Liver (tissue), 8 donors: ENCODE measurements at regions not wholly inside any gene's neighbourhood (a gene's known extent, or its start where the extent isn't known, plus 50 kb on each side); places are given as distances from the start of the nearest gene placed in this dataset.

Source experiments
- DNase-seq: peaks from one replicate; pipeline ENCODE4 v3.0.0-alpha.2; 2017; ENCODE audit warnings: low spot score
- H3K27ac ChIP-seq, 2 donors: one replicate each; pipeline ENCODE4 v1.7.0; 2013; ENCODE audit warnings: inconsistent platforms in 2 of 2, low read length in 2 of 2, control low read depth in 1 of 2, low read depth in 1 of 2, mild to moderate bottlenecking in 1 of 2
- H3K27me3 ChIP-seq, 4 donors: one replicate each; pipeline versions ENCODE4 v1.6.1 to v1.7.0; 2013; ENCODE audit warnings: low read length in 3 of 4, inconsistent platforms in 1 of 4, mild to moderate bottlenecking in 1 of 4, moderate library complexity in 1 of 4; ENCODE audit not compliant: control insufficient read depth in 4 of 4, insufficient read depth in 4 of 4
- H3K36me3 ChIP-seq, 4 donors: one replicate each; pipeline versions ENCODE4 v1.6.1 to v1.7.0; 2013; ENCODE audit warnings: low read length in 3 of 4, mild to moderate bottlenecking in 3 of 4, low read depth in 1 of 4, moderate library complexity in 1 of 4; ENCODE audit not compliant: control insufficient read depth in 4 of 4, insufficient read depth in 3 of 4
- H3K4me1 ChIP-seq, 4 donors: one replicate each; pipeline versions ENCODE4 v1.6.1 to v1.7.0; 2013; ENCODE audit warnings: low read length in 3 of 4, mild to moderate bottlenecking in 3 of 4, moderate library complexity in 1 of 4; ENCODE audit not compliant: control insufficient read depth in 4 of 4, insufficient read depth in 4 of 4
- H3K4me3 ChIP-seq, 3 donors: one replicate each; pipeline versions ENCODE4 v1.6.1 to v1.7.0; 2013; ENCODE audit warnings: low read length in 3 of 3, control low read depth in 1 of 3, low read depth in 1 of 3, mild to moderate bottlenecking in 1 of 3
- H3K9ac ChIP-seq, 2 donors: one replicate each; pipeline ENCODE4 v1.7.0; 2013; ENCODE audit warnings: low read length in 2 of 2, mild to moderate bottlenecking in 2 of 2, moderate library complexity in 2 of 2, control low read depth in 1 of 2, low read depth in 1 of 2
- H3K9me3 ChIP-seq, 4 donors: one replicate each; pipeline versions ENCODE4 v1.6.1 to v1.7.0; 2013; ENCODE audit warnings: low read length in 3 of 4; ENCODE audit not compliant: control insufficient read depth in 4 of 4
- EGR1 ChIP-seq, 2 donors: IDR thresholded peaks; 2 replicates each; pipeline ENCODE4 v1.6.1; 2016 to 2018; ENCODE audit warnings: antibody characterized with exemption in 2 of 2, low read depth in 2 of 2
- FOXA1 ChIP-seq: IDR thresholded peaks from 2 replicates; pipeline ENCODE4 v1.6.1; 2016; ENCODE audit warnings: antibody characterized with exemption
- GABPA ChIP-seq, 2 donors: IDR thresholded peaks in 1 of 2; conservative IDR thresholded peaks in 1 of 2; 2 replicates each; pipeline ENCODE4 v1.6.1; 2016; ENCODE audit warnings: antibody characterized with exemption in 2 of 2, mild to moderate bottlenecking in 1 of 2, moderate library complexity in 1 of 2
- HNF4A ChIP-seq, 2 donors: conservative IDR thresholded peaks; 2 replicates each; pipeline ENCODE4 v1.6.1; 2016; ENCODE audit warnings: antibody characterized with exemption in 2 of 2, mild to moderate bottlenecking in 2 of 2
- JUND ChIP-seq, 2 donors: IDR thresholded peaks; 2 replicates each; pipeline ENCODE4 v1.6.1; 2016; ENCODE audit warnings: antibody characterized with exemption in 2 of 2
- NR2F2 ChIP-seq: IDR thresholded peaks from 2 replicates; pipeline ENCODE4 v1.6.1; 2016; ENCODE audit warnings: antibody characterized with exemption
- RAD21 ChIP-seq, 2 donors: IDR thresholded peaks; 2 replicates each; pipeline ENCODE4 v1.6.1; 2016; ENCODE audit warnings: antibody characterized with exemption in 2 of 2, mild to moderate bottlenecking in 2 of 2
- RXRA ChIP-seq, 2 donors: IDR thresholded peaks; 2 replicates each; pipeline ENCODE4 v1.6.1; 2017 to 2018; ENCODE audit warnings: antibody characterized with exemption in 2 of 2, mild to moderate bottlenecking in 1 of 2
- SP1 ChIP-seq: IDR thresholded peaks from 2 replicates; pipeline ENCODE4 v1.6.1; 2018; ENCODE audit warnings: antibody characterized with exemption, mild to moderate bottlenecking
- TAF1 ChIP-seq: conservative IDR thresholded peaks from 2 replicates; pipeline ENCODE4 v1.6.1; 2016; ENCODE audit warnings: antibody characterized with exemption, mild to moderate bottlenecking
- YY1 ChIP-seq: IDR thresholded peaks from 2 replicates; pipeline ENCODE4 v1.6.1; 2016; ENCODE audit warnings: antibody characterized with exemption, mild to moderate bottlenecking
- WGBS: extraction: QIAGEN DNeasy Blood & Tissue Kit; methylation state at CpG from one replicate; pipeline ENCODE4 v1.1.7; 2013; 5-methylcytosine and 5-hydroxymethylcytosine counted together
- TF ChIP-seq, protein P1 (sequence below): fragments of 150-350 bp; IDR thresholded peaks from 2 replicates; pipeline ENCODE4 v1.5.1; 2017; ENCODE audit warnings: improper control_type of control experiment, low read depth, low read length; ENCODE audit not compliant: missing input control
- TF ChIP-seq, protein P2 (sequence below): IDR thresholded peaks from 2 replicates; pipeline ENCODE4 v1.6.1; 2016; ENCODE audit warnings: antibody characterized with exemption
- TF ChIP-seq, protein P3 (sequence below): IDR thresholded peaks from 2 replicates; pipeline ENCODE4 v1.6.1; 2016; ENCODE audit warnings: antibody characterized with exemption
- TF ChIP-seq, protein P4 (sequence below): IDR thresholded peaks from 2 replicates; pipeline ENCODE4 v1.6.1; 2016; ENCODE audit warnings: antibody characterized with exemption, mild to moderate bottlenecking
- TF ChIP-seq, protein P5 (sequence below): IDR thresholded peaks from 2 replicates; pipeline ENCODE4 v1.6.1; 2016; ENCODE audit warnings: antibody characterized with exemption
- donor health status: healthy.
- donor health status: healthy.
- donor health status: healthy.
- donor health status: healthy.
- donor health status: healthy.

DNA sequence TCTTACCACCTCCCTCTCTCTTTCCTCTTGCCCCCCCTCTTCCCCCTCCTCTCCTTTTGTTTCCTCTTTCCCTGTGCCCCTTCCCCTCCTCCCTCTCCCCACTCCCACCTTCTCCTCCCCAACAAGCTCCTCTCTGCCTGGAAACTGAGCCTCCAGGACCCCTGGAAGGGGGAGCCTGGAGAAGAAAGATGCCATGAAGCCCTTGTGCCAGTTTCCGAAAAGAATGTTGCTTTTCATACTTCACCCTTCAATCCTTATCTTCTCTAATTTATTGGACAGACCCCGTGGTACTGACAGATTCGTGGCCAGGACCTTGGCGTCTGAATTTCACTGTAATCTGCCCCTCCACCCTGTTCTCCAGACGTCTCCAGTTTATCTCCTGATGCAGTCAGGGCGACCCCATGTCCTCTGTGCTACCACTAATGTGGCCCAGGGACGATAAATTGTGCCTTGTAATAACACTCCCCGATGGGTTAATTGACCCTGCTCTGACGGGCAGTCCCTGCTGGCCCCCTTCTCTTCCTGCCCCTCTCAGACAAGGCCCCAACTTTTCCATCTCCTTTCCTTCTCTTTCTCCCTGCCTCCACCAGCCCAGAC lies 138.4 kb upstream of the GSE1 start:
- no peaks in the 10 kb centered on the region for H3K36me3 ChIP-seq
- WGBS: 76% methylated on average over 9 of the region's 9 CpGs
- no peak overlapping the region for H3K9ac ChIP-seq
- no peaks in the 10 kb centered on the region for H3K4me1 ChIP-seq
- no peak for DNase-seq
- no peak for TF ChIP-seq TAF1
- no peak for TF ChIP-seq HNF4A (conservative IDR thresholded peaks at IDR 0.05)
- TF ChIP-seq, protein P1, sequence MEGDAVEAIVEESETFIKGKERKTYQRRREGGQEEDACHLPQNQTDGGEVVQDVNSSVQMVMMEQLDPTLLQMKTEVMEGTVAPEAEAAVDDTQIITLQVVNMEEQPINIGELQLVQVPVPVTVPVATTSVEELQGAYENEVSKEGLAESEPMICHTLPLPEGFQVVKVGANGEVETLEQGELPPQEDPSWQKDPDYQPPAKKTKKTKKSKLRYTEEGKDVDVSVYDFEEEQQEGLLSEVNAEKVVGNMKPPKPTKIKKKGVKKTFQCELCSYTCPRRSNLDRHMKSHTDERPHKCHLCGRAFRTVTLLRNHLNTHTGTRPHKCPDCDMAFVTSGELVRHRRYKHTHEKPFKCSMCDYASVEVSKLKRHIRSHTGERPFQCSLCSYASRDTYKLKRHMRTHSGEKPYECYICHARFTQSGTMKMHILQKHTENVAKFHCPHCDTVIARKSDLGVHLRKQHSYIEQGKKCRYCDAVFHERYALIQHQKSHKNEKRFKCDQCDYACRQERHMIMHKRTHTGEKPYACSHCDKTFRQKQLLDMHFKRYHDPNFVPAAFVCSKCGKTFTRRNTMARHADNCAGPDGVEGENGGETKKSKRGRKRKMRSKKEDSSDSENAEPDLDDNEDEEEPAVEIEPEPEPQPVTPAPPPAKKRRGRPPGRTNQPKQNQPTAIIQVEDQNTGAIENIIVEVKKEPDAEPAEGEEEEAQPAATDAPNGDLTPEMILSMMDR: no peak
- TF ChIP-seq SP1: no peak
- TF ChIP-seq, protein P2, sequence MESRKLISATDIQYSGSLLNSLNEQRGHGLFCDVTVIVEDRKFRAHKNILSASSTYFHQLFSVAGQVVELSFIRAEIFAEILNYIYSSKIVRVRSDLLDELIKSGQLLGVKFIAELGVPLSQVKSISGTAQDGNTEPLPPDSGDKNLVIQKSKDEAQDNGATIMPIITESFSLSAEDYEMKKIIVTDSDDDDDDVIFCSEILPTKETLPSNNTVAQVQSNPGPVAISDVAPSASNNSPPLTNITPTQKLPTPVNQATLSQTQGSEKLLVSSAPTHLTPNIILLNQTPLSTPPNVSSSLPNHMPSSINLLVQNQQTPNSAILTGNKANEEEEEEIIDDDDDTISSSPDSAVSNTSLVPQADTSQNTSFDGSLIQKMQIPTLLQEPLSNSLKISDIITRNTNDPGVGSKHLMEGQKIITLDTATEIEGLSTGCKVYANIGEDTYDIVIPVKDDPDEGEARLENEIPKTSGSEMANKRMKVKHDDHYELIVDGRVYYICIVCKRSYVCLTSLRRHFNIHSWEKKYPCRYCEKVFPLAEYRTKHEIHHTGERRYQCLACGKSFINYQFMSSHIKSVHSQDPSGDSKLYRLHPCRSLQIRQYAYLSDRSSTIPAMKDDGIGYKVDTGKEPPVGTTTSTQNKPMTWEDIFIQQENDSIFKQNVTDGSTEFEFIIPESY: no peak
- TF ChIP-seq, protein P3, sequence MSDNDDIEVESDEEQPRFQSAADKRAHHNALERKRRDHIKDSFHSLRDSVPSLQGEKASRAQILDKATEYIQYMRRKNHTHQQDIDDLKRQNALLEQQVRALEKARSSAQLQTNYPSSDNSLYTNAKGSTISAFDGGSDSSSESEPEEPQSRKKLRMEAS: no peak
- TF ChIP-seq, protein P4, sequence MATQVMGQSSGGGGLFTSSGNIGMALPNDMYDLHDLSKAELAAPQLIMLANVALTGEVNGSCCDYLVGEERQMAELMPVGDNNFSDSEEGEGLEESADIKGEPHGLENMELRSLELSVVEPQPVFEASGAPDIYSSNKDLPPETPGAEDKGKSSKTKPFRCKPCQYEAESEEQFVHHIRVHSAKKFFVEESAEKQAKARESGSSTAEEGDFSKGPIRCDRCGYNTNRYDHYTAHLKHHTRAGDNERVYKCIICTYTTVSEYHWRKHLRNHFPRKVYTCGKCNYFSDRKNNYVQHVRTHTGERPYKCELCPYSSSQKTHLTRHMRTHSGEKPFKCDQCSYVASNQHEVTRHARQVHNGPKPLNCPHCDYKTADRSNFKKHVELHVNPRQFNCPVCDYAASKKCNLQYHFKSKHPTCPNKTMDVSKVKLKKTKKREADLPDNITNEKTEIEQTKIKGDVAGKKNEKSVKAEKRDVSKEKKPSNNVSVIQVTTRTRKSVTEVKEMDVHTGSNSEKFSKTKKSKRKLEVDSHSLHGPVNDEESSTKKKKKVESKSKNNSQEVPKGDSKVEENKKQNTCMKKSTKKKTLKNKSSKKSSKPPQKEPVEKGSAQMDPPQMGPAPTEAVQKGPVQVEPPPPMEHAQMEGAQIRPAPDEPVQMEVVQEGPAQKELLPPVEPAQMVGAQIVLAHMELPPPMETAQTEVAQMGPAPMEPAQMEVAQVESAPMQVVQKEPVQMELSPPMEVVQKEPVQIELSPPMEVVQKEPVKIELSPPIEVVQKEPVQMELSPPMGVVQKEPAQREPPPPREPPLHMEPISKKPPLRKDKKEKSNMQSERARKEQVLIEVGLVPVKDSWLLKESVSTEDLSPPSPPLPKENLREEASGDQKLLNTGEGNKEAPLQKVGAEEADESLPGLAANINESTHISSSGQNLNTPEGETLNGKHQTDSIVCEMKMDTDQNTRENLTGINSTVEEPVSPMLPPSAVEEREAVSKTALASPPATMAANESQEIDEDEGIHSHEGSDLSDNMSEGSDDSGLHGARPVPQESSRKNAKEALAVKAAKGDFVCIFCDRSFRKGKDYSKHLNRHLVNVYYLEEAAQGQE: no peak
- no peak for TF ChIP-seq EGR1 (IDR thresholded peaks at IDR 0.05; ENCODE audit: low read depth in 2 of 2)
- no peak for TF ChIP-seq NR2F2
- TF ChIP-seq YY1: no peak
- TF ChIP-seq FOXA1: no peak
- H3K4me3 ChIP-seq: no peak overlapping the region
- no peaks in the 10 kb centered on the region for H3K9me3 ChIP-seq
- H3K27me3 ChIP-seq: no peaks in the 10 kb centered on the region
- no peak overlapping the region for H3K27ac ChIP-seq

DNA sequence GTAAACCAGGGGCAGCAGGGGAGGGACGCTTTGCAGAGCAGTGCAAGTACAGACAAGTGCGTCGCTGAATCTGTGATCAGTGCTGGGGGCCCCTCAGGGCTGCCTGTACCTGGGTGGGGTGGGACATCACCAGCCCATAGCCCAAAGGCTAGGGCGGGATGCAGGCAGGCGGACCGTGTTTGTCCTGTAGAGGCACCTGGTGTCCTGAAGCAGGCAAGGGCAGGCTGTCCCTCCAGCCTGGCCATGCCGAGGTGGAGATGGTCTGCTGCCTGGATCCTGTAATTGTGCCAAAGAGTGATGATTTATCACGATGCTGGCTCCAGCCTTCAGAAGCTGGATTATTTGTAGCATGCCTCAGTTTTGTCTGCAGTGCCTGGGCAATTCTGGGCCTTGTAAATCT lies 137.9 kb upstream of the GSE1 start:
- Histone ChIP-seq H3K9me3 (no peaks in the 10 kb centered on the region), H3K9ac (no peak overlapping the region), H3K36me3 (no peaks in the 10 kb centered on the region), H3K27me3 (no peaks in the 10 kb centered on the region), H3K4me3 (no peak overlapping the region), H3K27ac (no peak overlapping the region), H3K4me1 (no peaks in the 10 kb centered on the region)
- 86% methylated on average over 8 of the region's 8 CpGs for WGBS
- no peak for DNase-seq
- TF ChIP-seq SP1 (no peak), JUND (IDR thresholded peaks at IDR 0.05) (no peak), RXRA (IDR thresholded peaks at IDR 0.05) (no peak), RAD21 (IDR thresholded peaks at IDR 0.05) (no peak), GABPA (IDR thresholded peaks at IDR 0.05 in 1 of 2, conservative IDR thresholded peaks at IDR 0.05 in 1 of 2) (no peak), FOXA1 (no peak), EGR1 (IDR thresholded peaks at IDR 0.05; ENCODE audit: low read depth in 2 of 2) (no peak), HNF4A (conservative IDR thresholded peaks at IDR 0.05) (no peak), TAF1 (no peak), NR2F2 (no peak)
- TF ChIP-seq, protein P1: no peak
- TF ChIP-seq, protein P5, sequence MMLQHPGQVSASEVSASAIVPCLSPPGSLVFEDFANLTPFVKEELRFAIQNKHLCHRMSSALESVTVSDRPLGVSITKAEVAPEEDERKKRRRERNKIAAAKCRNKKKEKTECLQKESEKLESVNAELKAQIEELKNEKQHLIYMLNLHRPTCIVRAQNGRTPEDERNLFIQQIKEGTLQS: no peak
- TF ChIP-seq, protein P3: no peak
